Glutamatergic neuron (in vitro differentiated cells): ENCODE measurements at regions not wholly inside any gene's neighbourhood (a gene's known extent, or its start where the extent isn't known, plus 50 kb on each side); places are given as distances from the start of the nearest gene placed in this dataset.

Experiments used
- DNase-seq: peaks from one replicate; pipeline ENCODE4 v3.0.0; 2022
- H3K27ac Mint-ChIP-seq: one replicate; pipeline ENCODE4 v1.8.0; 2020; ENCODE audit warnings: mild to moderate bottlenecking, mixed read lengths, inconsistent platforms; ENCODE audit not compliant: unreplicated experiment
- H3K27me3 Mint-ChIP-seq: one replicate; pipeline ENCODE4 v1.8.0; 2020; ENCODE audit warnings: mild to moderate bottlenecking, moderate library complexity, mixed read lengths, inconsistent platforms; ENCODE audit not compliant: unreplicated experiment
- H3K36me3 Mint-ChIP-seq: one replicate; pipeline ENCODE4 v1.8.0; 2020; ENCODE audit warnings: mild to moderate bottlenecking, mixed read lengths, inconsistent platforms; ENCODE audit not compliant: unreplicated experiment
- H3K4me1 Mint-ChIP-seq: one replicate; pipeline ENCODE4 v1.8.0; 2020; ENCODE audit warnings: mild to moderate bottlenecking, low read depth, mixed read lengths, inconsistent platforms; ENCODE audit not compliant: unreplicated experiment
- H3K4me3 Mint-ChIP-seq: one replicate; pipeline ENCODE4 v1.8.0; 2020; ENCODE audit warnings: mild to moderate bottlenecking, mixed read lengths, inconsistent platforms; ENCODE audit not compliant: unreplicated experiment
- H3K9me3 Mint-ChIP-seq: one replicate; pipeline ENCODE4 v1.8.0; 2020; ENCODE audit warnings: mild to moderate bottlenecking, moderate library complexity, mixed read lengths, inconsistent platforms; ENCODE audit not compliant: unreplicated experiment
- CTCF ChIP-seq: fragments of 200-600 bp; sonication (generic); IDR thresholded peaks from one replicate; pipeline ENCODE4 v1.5.0; 2021; ENCODE audit not compliant: partially characterized antibody, unreplicated experiment

GRCh38 chr2:153739394-153739793, 132.3 kb upstream of the GALNT13 start:
- peaks cover 3% of the 10 kb centered on the region for H3K9me3 Mint-ChIP-seq
- no peaks in the 10 kb centered on the region for H3K4me1 Mint-ChIP-seq
- TF ChIP-seq CTCF, result no peak
- H3K36me3 Mint-ChIP-seq, result no peaks in the 10 kb centered on the region
- H3K27ac Mint-ChIP-seq, result no peak overlapping the region
- H3K4me3 Mint-ChIP-seq, result no peak overlapping the region
- DNase-seq, result no peak
- no peaks in the 10 kb centered on the region for H3K27me3 Mint-ChIP-seq

GRCh38 chr2:153761936-153762335, 109.8 kb upstream of the GALNT13 start:
- H3K9me3 Mint-ChIP-seq, result no peaks in the 10 kb centered on the region
- no peaks in the 10 kb centered on the region for H3K27me3 Mint-ChIP-seq
- DNase-seq, result no peak

GRCh38 chr2:153766415-153766814, 105.3 kb upstream of the GALNT13 start:
- Mint-ChIP-seq H3K4me1 (no peaks in the 10 kb centered on the region), H3K36me3 (peaks cover 5% of the 10 kb centered on the region), H3K27ac (no peak overlapping the region), H3K27me3 (no peaks in the 10 kb centered on the region), H3K4me3 (no peak overlapping the region), H3K9me3 (no peaks in the 10 kb centered on the region)
- no peak for DNase-seq
- TF ChIP-seq CTCF, result no peak

More at GRCh38 chr2:153761936-153762335, 109.8 kb upstream of the GALNT13 start:
- Mint-ChIP-seq H3K36me3 (peaks cover 5% of the 10 kb centered on the region), H3K4me1 (no peaks in the 10 kb centered on the region), H3K4me3 (no peak overlapping the region), H3K27ac (no peak overlapping the region)
- no peak for TF ChIP-seq CTCF

- H3K9me3 Mint-ChIP-seq, result no peaks in the 10 kb centered on the region
- no peaks in the 10 kb centered on the region for H3K27me3 Mint-ChIP-seq
Measured at GRCh38 chr2:153770359-153770991, 101.2 kb upstream of the GALNT13 start.

GRCh38 chr2:153780241-153780640, 91.5 kb upstream of the GALNT13 start:
- no peak for TF ChIP-seq CTCF
- no peaks in the 10 kb centered on the region for H3K9me3 Mint-ChIP-seq
- no peak for DNase-seq
- no peaks in the 10 kb centered on the region for H3K27me3 Mint-ChIP-seq
- no peak overlapping the region for H3K4me3 Mint-ChIP-seq
- no peaks in the 10 kb centered on the region for H3K36me3 Mint-ChIP-seq
- H3K4me1 Mint-ChIP-seq, result no peaks in the 10 kb centered on the region
- H3K27ac Mint-ChIP-seq, result no peak overlapping the region

More at GRCh38 chr2:153770359-153770991, 101.2 kb upstream of the GALNT13 start:
- no peak for DNase-seq
- no peak for TF ChIP-seq CTCF
- H3K27ac Mint-ChIP-seq, result no peak overlapping the region
- no peaks in the 10 kb centered on the region for H3K4me1 Mint-ChIP-seq
- H3K4me3 Mint-ChIP-seq, result no peak overlapping the region
- peaks cover 5% of the 10 kb centered on the region for H3K36me3 Mint-ChIP-seq
